Mesenchymal stem cell (in vitro differentiated cells and primary cell): ENCODE measurements at regions not wholly inside any gene's neighbourhood (a gene's known extent, or its start where the extent isn't known, plus 50 kb on each side); places are given as distances from the start of the nearest gene placed in this dataset.

Experiments
- DNase-seq: peaks from one replicate; pipeline ENCODE4 v3.0.0-alpha.2; 2013
- H2AFZ ChIP-seq: one replicate; pipeline ENCODE4 v1.6.1; 2013; ENCODE audit warnings: low read depth, mild to moderate bottlenecking, control low read depth, inconsistent platforms, low read length, moderate library complexity
- H2AK5ac ChIP-seq: 2 replicates; pipeline ENCODE4 v1.6.1; 2013; ENCODE audit warnings: low read length, moderate library complexity, mild to moderate bottlenecking, inconsistent platforms; ENCODE audit not compliant: severe bottlenecking
- H2BK120ac ChIP-seq: one replicate; pipeline ENCODE4 v1.6.1; 2013; ENCODE audit warnings: low read depth, mild to moderate bottlenecking, inconsistent platforms, low read length, moderate library complexity
- H2BK12ac ChIP-seq, 2 experiments: one replicate each; pipeline ENCODE4 v1.6.1; 2013; ENCODE audit warnings: inconsistent platforms in 2 of 2, low read length in 2 of 2, mild to moderate bottlenecking in 2 of 2, moderate library complexity in 2 of 2, control low read depth in 1 of 2
- H2BK15ac ChIP-seq: one replicate; pipeline ENCODE4 v1.6.1; 2013; ENCODE audit warnings: mild to moderate bottlenecking, low read depth, inconsistent platforms; ENCODE audit not compliant: poor library complexity, severe bottlenecking
- H2BK5ac ChIP-seq: 2 replicates; pipeline ENCODE4 v1.6.1; 2013; ENCODE audit warnings: low read depth, mild to moderate bottlenecking, low read length, control low read depth, inconsistent platforms; ENCODE audit not compliant: poor library complexity, severe bottlenecking
- H3K14ac ChIP-seq, 2 experiments: one replicate each; pipeline ENCODE4 v1.6.1; 2013; ENCODE audit warnings: inconsistent platforms in 2 of 2, low read length in 2 of 2, control low read depth in 1 of 2, mild to moderate bottlenecking in 1 of 2, moderate library complexity in 1 of 2
- H3K18ac ChIP-seq, 2 experiments: one replicate each; pipeline ENCODE4 v1.6.1; 2013; ENCODE audit warnings: inconsistent platforms in 2 of 2, low read length in 2 of 2, control low read depth in 1 of 2, low read depth in 1 of 2, mild to moderate bottlenecking in 1 of 2
- H3K23ac ChIP-seq, 2 experiments: one replicate each; pipeline ENCODE4 v1.6.1; 2013; ENCODE audit warnings: inconsistent platforms in 2 of 2, low read length in 2 of 2, mild to moderate bottlenecking in 2 of 2, moderate library complexity in 2 of 2, control low read depth in 1 of 2
- H3K27ac ChIP-seq: 2 replicates; pipeline ENCODE4 v1.5.1; 2013; ENCODE audit warnings: mild to moderate bottlenecking, moderate library complexity, low read length, control low read depth, inconsistent platforms; ENCODE audit not compliant: poor library complexity, severe bottlenecking
- H3K27me3 ChIP-seq, 2 experiments: 2 replicates each; pipeline versions ENCODE4 v1.6.1 to v1.7.0; 2013; ENCODE audit warnings: low read length in 2 of 2, mild to moderate bottlenecking in 2 of 2, moderate library complexity in 2 of 2, control low read depth in 1 of 2, inconsistent platforms in 1 of 2; ENCODE audit not compliant: control insufficient read depth in 1 of 2, insufficient read depth in 1 of 2
- H3K36me3 ChIP-seq, 2 experiments: 2 replicates each; pipeline versions ENCODE4 v1.6.1 to v1.7.0; 2013; ENCODE audit warnings: low read length in 2 of 2, control low read depth in 1 of 2, inconsistent platforms in 1 of 2, low read depth in 1 of 2, mild to moderate bottlenecking in 1 of 2; ENCODE audit not compliant: insufficient read depth in 2 of 2, control insufficient read depth in 1 of 2
- H3K4ac ChIP-seq, 2 experiments: one replicate each; pipeline ENCODE4 v1.6.1; 2013; ENCODE audit warnings: inconsistent platforms in 2 of 2, low read length in 2 of 2, mild to moderate bottlenecking in 2 of 2, moderate library complexity in 2 of 2, control low read depth in 1 of 2, low read depth in 1 of 2
- H3K4me1 ChIP-seq: 2 replicates; pipeline ENCODE4 v1.6.1; 2013; ENCODE audit warnings: low read depth, low read length, control low read depth; ENCODE audit not compliant: control insufficient read depth, insufficient read depth
- H3K4me2 ChIP-seq: 2 replicates; pipeline ENCODE4 v1.6.1; 2013; ENCODE audit warnings: low read length, mild to moderate bottlenecking, inconsistent platforms; ENCODE audit not compliant: poor library complexity, severe bottlenecking
- H3K4me3 ChIP-seq, 2 experiments: 2 replicates each; pipeline versions ENCODE4 v1.5.1 to v1.7.0; 2013; ENCODE audit warnings: low read length in 2 of 2, mild to moderate bottlenecking in 2 of 2, control low read depth in 1 of 2, low read depth in 1 of 2; ENCODE audit not compliant: insufficient read depth in 1 of 2
- H3K79me1 ChIP-seq: replicated peaks from 2 replicates; pipeline ENCODE4 v1.6.1; 2013; ENCODE audit warnings: mild to moderate bottlenecking, control low read depth, low read length, inconsistent platforms; ENCODE audit not compliant: poor library complexity, severe bottlenecking
- H3K9ac ChIP-seq: 2 replicates; pipeline ENCODE4 v1.7.0; 2013; ENCODE audit warnings: mild to moderate bottlenecking, low read length, moderate library complexity
- H3K9me3 ChIP-seq: 2 replicates; pipeline ENCODE4 v1.7.0; 2013; ENCODE audit warnings: mild to moderate bottlenecking, low read length; ENCODE audit not compliant: control insufficient read depth
- H4K8ac ChIP-seq: one replicate; pipeline ENCODE4 v1.6.1; 2013; ENCODE audit warnings: inconsistent platforms, mild to moderate bottlenecking, low read length, moderate library complexity
- H4K91ac ChIP-seq: one replicate; pipeline ENCODE4 v1.6.1; 2013; ENCODE audit warnings: mild to moderate bottlenecking, low read length, inconsistent platforms
- WGBS: methylation state at CpG from one replicate; pipeline ENCODE4 v1.1.7; 2013; ENCODE audit warnings: mixed read lengths; 5-methylcytosine and 5-hydroxymethylcytosine counted together

DNA sequence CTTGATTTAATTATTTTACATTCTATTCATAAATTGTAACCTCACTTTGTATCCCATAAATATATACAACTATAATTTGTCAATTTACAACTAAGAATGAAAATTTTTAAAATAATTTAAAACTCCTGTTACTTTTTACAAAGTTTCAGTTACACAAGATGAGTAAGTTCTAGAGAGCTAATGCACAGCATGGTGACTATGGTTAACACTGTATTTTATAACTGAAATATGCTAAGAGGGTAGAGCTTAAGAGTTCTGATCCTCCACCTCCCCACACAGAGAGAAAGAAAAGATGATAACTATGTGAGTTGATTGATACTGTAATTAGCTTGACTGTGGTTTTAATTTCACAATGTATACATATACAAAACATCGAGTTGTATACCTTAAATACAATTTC lies 412.5 kb upstream of the DDI1 start:
- Histone ChIP-seq H3K4ac (no peak overlapping the region), H3K18ac (no peak overlapping the region), H2BK120ac (no peak overlapping the region), H3K23ac (no peak overlapping the region), H2BK15ac (no peak overlapping the region), H3K4me1 (no peaks in the 10 kb centered on the region), H4K91ac (no peak overlapping the region), H3K27me3 (no peaks in the 10 kb centered on the region), H2BK5ac (no peak overlapping the region), H3K4me2 (no peak overlapping the region), H2AFZ (no peak overlapping the region), H3K9ac (peak overlapping the region; percentile 10), H2AK5ac (no peak overlapping the region), H2BK12ac (no peak overlapping the region), H3K79me1 (no peaks in the 10 kb centered on the region), H4K8ac (no peak overlapping the region), H3K14ac (no peak overlapping the region), H3K36me3 (no peaks in the 10 kb centered on the region), H3K4me3 (no peak overlapping the region), H3K9me3 (no peaks in the 10 kb centered on the region), H3K27ac (no peak overlapping the region)
- WGBS, result no CpG with 5 or more reads among the region's 1 CpG
- DNase-seq, result no peak

DNA sequence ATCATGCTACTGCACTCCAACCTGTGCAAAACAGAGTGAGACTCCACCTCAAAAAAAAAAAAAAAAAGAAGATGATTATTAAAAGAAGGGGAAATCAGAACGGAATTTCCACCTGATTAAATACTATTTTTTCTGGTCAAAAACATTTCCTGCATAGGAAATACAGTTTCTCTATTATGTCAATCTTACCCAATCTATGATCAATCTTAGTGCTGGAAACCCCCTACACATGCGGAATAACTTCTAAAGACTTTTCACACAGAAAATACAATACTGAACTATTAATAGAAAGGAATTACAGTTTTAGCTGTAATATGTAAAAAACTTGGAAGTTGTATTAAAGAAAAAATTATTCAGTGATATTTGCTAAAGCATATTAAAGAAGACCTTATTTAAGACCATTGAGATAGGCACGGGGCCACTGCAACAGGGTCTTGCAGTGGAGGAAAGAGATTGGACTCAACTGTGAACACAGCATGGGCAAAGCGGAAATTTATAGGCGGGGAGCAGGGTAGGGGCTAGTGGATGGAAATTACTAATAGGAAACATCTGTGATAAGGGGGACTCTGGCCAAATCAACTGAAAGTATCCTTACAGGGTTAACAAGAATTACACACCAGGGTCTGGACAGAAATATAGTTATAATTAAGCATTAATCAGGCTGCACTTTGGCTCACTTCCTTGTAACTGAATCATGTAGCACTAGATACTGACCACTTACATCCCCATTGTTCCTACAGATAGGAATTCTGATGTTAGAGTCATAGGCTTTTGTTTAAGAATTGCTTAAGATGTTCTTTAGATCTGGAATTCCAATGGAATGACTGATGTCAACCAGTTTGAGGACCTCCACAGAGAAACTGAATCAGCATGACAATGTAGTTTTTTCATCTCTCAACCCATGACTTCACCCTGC lies 411.5 kb upstream of the DDI1 start:
- no peaks in the 10 kb centered on the region for H3K9me3 ChIP-seq
- no peaks in the 10 kb centered on the region for H3K79me1 ChIP-seq

DNA sequence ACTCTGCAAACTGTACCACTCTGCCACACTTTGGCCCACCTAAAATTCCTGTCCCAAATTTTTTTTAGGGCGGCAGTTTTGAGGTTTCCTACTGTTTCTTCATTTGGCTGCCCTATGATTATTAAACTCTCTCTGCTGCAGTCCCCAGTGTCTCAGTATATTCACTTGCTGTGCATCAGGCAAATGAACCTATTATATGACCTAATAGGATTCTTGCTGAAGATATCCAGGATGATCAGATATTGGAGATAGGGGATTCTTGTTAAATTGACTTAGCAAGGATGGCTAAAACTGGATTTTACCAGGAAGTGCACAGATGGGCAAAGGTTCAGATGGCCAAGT lies 410.8 kb upstream of the DDI1 start:
- H3K4me1 ChIP-seq, result no peaks in the 10 kb centered on the region
- H2AFZ ChIP-seq, result no peak overlapping the region
- no peaks in the 10 kb centered on the region for H3K9me3 ChIP-seq
- no peak overlapping the region for H2BK5ac ChIP-seq
- 11% methylated on average over 1 of the region's 1 CpG for WGBS
- H3K4ac ChIP-seq, result no peak overlapping the region
- DNase-seq, result no peak
- no peak overlapping the region for H2AK5ac ChIP-seq
- no peak overlapping the region for H3K4me3 ChIP-seq
- H2BK15ac ChIP-seq, result no peak overlapping the region
- no peaks in the 10 kb centered on the region for H3K36me3 ChIP-seq
- no peaks in the 10 kb centered on the region for H3K79me1 ChIP-seq
- no peak overlapping the region for H3K23ac ChIP-seq
- H4K91ac ChIP-seq, result no peak overlapping the region
- no peak overlapping the region for H3K27ac ChIP-seq
- H3K4me2 ChIP-seq, result no peak overlapping the region
- H2BK120ac ChIP-seq, result no peak overlapping the region
- H3K18ac ChIP-seq, result peak overlapping the region in 1 of 2 experiments; percentile 66
- no peak overlapping the region for H2BK12ac ChIP-seq
- H3K9ac ChIP-seq, result peak overlapping the region; percentile 54
- H4K8ac ChIP-seq, result no peak overlapping the region
- no peaks in the 10 kb centered on the region for H3K27me3 ChIP-seq
- no peak overlapping the region for H3K14ac ChIP-seq

More for the DNA sequence above, 411.5 kb upstream of the DDI1 start:
- WGBS, result 37% methylated on average over 4 of the region's 5 CpGs
- peak overlapping the region; percentile 73 for H2BK120ac ChIP-seq
- no peak overlapping the region for H2BK5ac ChIP-seq
- peak overlapping the region; percentile 57 to 83 for H3K18ac ChIP-seq
- H3K4ac ChIP-seq, result no peak overlapping the region
- peak; percentile 91 for DNase-seq
- H2AFZ ChIP-seq, result no peak overlapping the region
- H3K4me2 ChIP-seq, result no peak overlapping the region
- no peaks in the 10 kb centered on the region for H3K36me3 ChIP-seq
- H3K4me1 ChIP-seq, result no peaks in the 10 kb centered on the region
- H3K27me3 ChIP-seq, result no peaks in the 10 kb centered on the region
- peak overlapping the region in 1 of 2 experiments; percentile 31 for H2BK12ac ChIP-seq
- H2AK5ac ChIP-seq, result no peak overlapping the region
- peak overlapping the region; percentile 11 for H4K91ac ChIP-seq
- peak overlapping the region; percentile 21 for H3K27ac ChIP-seq
- H4K8ac ChIP-seq, result no peak overlapping the region
- H3K23ac ChIP-seq, result no peak overlapping the region
- no peak overlapping the region for H2BK15ac ChIP-seq
- no peak overlapping the region for H3K14ac ChIP-seq
- no peak overlapping the region for H3K4me3 ChIP-seq
- H3K9ac ChIP-seq, result peak overlapping the region; percentile 54

DNA sequence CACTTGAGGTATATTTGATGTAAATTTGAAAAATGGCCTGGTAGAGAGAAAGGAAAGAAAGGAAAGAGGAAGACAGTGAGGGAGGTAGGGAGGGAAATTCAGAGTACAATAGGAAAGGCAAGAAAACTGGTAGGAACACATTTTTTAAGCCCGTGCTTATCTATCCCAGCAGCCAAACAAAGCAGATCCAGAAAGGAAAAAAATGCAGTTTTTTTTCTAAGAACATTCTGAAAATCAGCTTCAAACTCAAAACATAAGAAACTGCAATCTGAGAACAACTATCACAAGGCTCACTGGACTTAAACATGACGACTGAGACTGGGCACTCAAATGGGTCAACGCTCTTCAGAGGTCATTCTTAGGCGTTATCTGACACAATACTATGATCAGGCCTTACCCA lies 408.3 kb upstream of the DDI1 start:
- H3K4ac ChIP-seq, result no peak overlapping the region
- no peak overlapping the region for H2AK5ac ChIP-seq
- H4K8ac ChIP-seq, result no peak overlapping the region
- H3K27ac ChIP-seq, result no peak overlapping the region
- H3K79me1 ChIP-seq, result no peaks in the 10 kb centered on the region
- no peaks in the 10 kb centered on the region for H3K36me3 ChIP-seq
- peaks cover 1% of the 10 kb centered on the region for H3K4me1 ChIP-seq
- H3K23ac ChIP-seq, result no peak overlapping the region
- no peak overlapping the region for H3K9ac ChIP-seq
- 94% methylated on average over 4 of the region's 4 CpGs for WGBS
- H3K4me2 ChIP-seq, result no peak overlapping the region
- H2BK12ac ChIP-seq, result no peak overlapping the region
- no peak overlapping the region for H2BK15ac ChIP-seq
- no peaks in the 10 kb centered on the region for H3K9me3 ChIP-seq
- no peaks in the 10 kb centered on the region for H3K27me3 ChIP-seq
- no peak overlapping the region for H2BK120ac ChIP-seq
- H3K14ac ChIP-seq, result no peak overlapping the region
- no peak overlapping the region for H3K4me3 ChIP-seq
- no peak overlapping the region for H2BK5ac ChIP-seq
- no peak overlapping the region for H4K91ac ChIP-seq
- no peak overlapping the region for H3K18ac ChIP-seq
- H2AFZ ChIP-seq, result no peak overlapping the region
- DNase-seq, result no peak
